HEK293T (cell line): ENCODE measurements at regions not wholly inside any gene's neighbourhood (a gene's known extent, or its start where the extent isn't known, plus 50 kb on each side); places are given as distances from the start of the nearest gene placed in this dataset.
"Not testable (repeated sequence)": the region's sequence is repeated elsewhere in the genome, so short reads cannot be mapped to it uniquely, and the experiment has no call there.

Experiments
- CTCF ChIA-PET: fragments of 350-600 bp; formaldehyde crosslinking; extraction: SDS; loops from one replicate; lab custom pipeline; 2021; ENCODE audit warnings: antibody characterized with exemption, inconsistent platforms; lab: Yijun Ruan, JAX
- POLR2A ChIA-PET: fragments of 350-600 bp; formaldehyde crosslinking; extraction: SDS; loops from one replicate; lab custom pipeline; 2020; ENCODE audit warnings: antibody characterized with exemption, inconsistent platforms; lab: Yijun Ruan, JAX
- DNase-seq: peaks from one replicate; pipeline ENCODE4 v3.0.0; 2012; ENCODE audit warnings: mixed read lengths; ENCODE audit errors: extremely low spot score
- ARNT ChIP-seq: fragments of 450-650 bp; IDR thresholded peaks from 2 replicates; pipeline ENCODE4 v1.6.1; 2017; ENCODE audit warnings: mild to moderate bottlenecking
- BHLHE40 ChIP-seq: fragments of 450-650 bp; IDR thresholded peaks from 2 replicates; pipeline ENCODE4 v1.6.1; 2016; ENCODE audit warnings: mild to moderate bottlenecking, moderate library complexity, borderline replicate concordance
- CTBP1 ChIP-seq: fragments of 450-650 bp; IDR thresholded peaks from 2 replicates; pipeline ENCODE4 v1.6.1; 2016; ENCODE audit warnings: borderline replicate concordance
- ELF4 ChIP-seq: fragments of 450-650 bp; IDR thresholded peaks from 2 replicates; pipeline ENCODE4 v1.6.1; 2017; ENCODE audit warnings: antibody characterized with exemption
- FOXA1 ChIP-seq: fragments of 450-650 bp; IDR thresholded peaks from 2 replicates; pipeline ENCODE4 v1.6.1; 2016; ENCODE audit warnings: mild to moderate bottlenecking
- FOXK2 ChIP-seq: fragments of 450-650 bp; IDR thresholded peaks from 2 replicates; pipeline ENCODE4 v1.6.1; 2016; ENCODE audit warnings: mild to moderate bottlenecking
- FOXM1 ChIP-seq: fragments of 450-650 bp; IDR thresholded peaks from 2 replicates; pipeline ENCODE4 v1.6.1; 2017; ENCODE audit warnings: mild to moderate bottlenecking, borderline replicate concordance
- HDGF ChIP-seq: fragments of 450-650 bp; IDR thresholded peaks from 2 replicates; pipeline ENCODE4 v1.6.1; 2017; ENCODE audit warnings: antibody characterized with exemption, borderline replicate concordance
- L3MBTL2 ChIP-seq: fragments of 450-650 bp; conservative IDR thresholded peaks from 2 replicates; pipeline ENCODE4 v1.6.1; 2016; ENCODE audit warnings: mild to moderate bottlenecking
- LEF1 ChIP-seq: fragments of 450-650 bp; IDR thresholded peaks from 2 replicates; pipeline ENCODE4 v1.6.1; 2017; ENCODE audit warnings: mild to moderate bottlenecking, borderline replicate concordance
- NFRKB ChIP-seq: fragments of 450-650 bp; IDR thresholded peaks from 2 replicates; pipeline ENCODE4 v1.6.1; 2016; ENCODE audit warnings: mild to moderate bottlenecking, moderate library complexity
- SP1 ChIP-seq: fragments of 450-650 bp; IDR thresholded peaks from 2 replicates; pipeline ENCODE4 v1.6.1; 2017
- SUZ12 ChIP-seq: fragments of 450-650 bp; IDR thresholded peaks from 2 replicates; pipeline ENCODE4 v1.6.1; 2016; ENCODE audit warnings: mild to moderate bottlenecking
- TARDBP ChIP-seq: fragments of 450-650 bp; IDR thresholded peaks from 2 replicates; pipeline ENCODE4 v1.6.1; 2016
- ZNF384 ChIP-seq: fragments of 450-650 bp; IDR thresholded peaks from 2 replicates; pipeline ENCODE4 v1.6.1; 2016
- TF ChIP-seq, protein P1 (sequence below): fragments of 450-650 bp; IDR thresholded peaks from 2 replicates; pipeline ENCODE4 v1.6.1; 2016

DNA sequence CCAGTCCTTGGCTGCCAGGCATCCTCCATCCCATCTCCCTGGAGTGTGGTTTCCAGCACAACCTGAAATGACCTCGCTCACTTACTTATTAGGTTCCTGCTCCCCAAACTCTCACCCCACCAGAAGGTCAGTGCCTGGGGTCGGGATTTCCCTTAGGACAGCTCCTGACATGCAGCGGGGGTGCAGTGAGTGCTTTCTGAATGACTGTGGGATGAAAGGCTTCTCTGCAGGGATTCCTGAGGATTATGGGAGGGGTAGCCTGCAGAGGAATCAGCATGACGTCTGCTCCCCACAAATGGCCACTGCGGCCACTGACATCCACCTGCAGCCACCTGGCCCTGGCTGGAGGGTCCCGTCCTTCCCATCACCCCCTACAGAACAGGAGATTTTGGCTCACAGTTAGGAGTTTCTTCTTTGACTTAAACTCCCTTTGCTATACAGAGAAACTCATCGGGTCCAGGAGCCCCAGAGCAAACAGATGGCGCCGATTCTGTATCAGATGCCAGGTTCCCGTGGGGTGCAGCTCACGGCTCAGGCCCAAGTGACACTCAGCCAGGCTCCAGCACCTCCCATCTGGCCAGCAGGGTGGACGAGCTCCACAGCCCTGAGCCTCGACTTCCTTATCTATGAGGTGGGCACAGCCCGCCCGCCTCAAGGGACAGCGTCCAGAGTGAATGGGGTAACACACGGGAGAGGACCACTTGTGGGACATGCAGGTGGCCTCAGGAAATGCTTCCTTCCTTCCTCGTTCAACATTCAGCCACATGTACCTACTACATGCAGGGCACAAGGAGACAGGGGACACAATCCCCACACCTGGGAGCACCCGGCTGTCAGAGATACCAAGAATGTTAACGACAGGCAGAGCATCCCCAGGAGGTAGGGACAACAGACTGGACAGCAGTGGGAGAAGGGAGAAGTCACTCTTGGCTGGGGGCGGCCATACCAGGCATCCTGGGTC is 69.8 kb downstream of the RMI2 start:
- ChIA-PET POLR2A (no interaction called here), CTCF (interaction anchor here (1.2 kb wide), 1 partner anchor 9 kb away, joined by 3 read pairs; no protein-coding TSS in a partner anchor)
- TF ChIP-seq NFRKB (no peak), TARDBP (no peak), FOXM1 (no peak), ZNF384 (no peak), SUZ12 (no peak)
- TF ChIP-seq, protein P1, sequence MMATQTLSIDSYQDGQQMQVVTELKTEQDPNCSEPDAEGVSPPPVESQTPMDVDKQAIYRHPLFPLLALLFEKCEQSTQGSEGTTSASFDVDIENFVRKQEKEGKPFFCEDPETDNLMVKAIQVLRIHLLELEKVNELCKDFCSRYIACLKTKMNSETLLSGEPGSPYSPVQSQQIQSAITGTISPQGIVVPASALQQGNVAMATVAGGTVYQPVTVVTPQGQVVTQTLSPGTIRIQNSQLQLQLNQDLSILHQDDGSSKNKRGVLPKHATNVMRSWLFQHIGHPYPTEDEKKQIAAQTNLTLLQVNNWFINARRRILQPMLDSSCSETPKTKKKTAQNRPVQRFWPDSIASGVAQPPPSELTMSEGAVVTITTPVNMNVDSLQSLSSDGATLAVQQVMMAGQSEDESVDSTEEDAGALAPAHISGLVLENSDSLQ, result no peak
- DNase-seq, result no peak

DNA sequence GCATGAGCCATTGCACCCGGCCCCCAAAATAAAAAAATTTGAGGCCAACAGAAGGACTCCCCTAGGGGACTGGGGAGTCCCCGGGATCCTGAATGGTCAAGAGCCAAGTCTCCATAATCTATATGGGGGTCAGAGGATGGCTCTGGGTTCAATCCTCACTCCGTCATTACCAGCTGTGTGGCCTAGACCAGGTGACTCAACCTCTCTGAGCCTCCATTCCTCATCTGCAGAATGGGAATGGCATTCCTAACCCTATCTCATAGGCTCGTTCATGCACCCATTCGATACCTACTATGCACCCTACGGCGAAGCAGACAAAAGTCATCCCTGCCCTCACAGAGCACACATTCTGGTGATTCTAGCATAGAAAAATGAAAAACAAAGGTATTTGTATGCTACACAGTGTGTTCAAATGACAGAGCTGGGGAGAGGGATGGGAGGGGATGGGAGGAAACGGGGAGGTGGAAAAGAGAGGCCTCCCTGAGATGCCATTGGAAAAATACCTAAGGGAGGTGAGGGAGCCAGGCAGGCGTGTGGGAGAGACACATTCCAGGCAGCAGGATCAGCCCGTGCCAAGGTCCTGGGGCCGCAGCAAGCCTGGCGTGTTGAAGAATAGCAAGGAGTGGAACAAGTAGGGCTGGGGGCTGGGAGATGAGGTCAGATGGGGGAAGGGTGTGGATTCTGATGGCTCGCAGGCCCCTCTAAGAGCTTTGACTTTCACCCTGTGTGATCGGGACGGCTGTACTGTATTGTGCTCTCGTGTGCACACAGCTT is 71.2 kb downstream of the RMI2 start:
- ChIA-PET CTCF (no interaction called here), POLR2A (no interaction called here)
- no peak for DNase-seq
- TF ChIP-seq, protein P1, result no peak

DNA sequence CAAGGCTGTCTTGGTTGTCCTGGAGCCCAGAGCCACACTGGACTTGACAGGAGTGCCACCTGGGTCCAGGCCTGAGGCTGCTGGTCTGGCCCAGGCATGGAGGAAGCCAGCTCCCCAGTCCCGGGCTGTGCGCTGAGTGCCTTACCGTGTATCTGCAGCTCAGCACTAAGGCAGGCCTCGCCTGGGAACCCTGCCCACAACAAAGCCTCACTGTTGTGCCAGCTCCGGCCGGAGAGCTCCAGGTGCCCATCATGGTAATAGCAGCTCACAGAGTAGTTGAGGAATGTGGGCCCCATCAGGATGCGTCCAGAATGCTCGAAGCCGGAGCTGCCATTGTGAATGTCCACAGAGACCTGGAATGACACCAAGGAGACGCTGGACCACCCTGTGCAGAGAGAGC is 72.2 kb downstream of the RMI2 start:
- no peak for DNase-seq
- TF ChIP-seq FOXK2 (no peak), ARNT (no peak), LEF1 (no peak), CTBP1 (no peak), FOXM1 (no peak), FOXA1 (no peak), ELF4 (no peak), BHLHE40 (no peak), NFRKB (no peak), L3MBTL2 (no peak), TARDBP (no peak), ZNF384 (no peak), SP1 (no peak), HDGF (no peak), SUZ12 (no peak)
- TF ChIP-seq, protein P1, result no peak
- ChIA-PET POLR2A (no interaction called here), CTCF (interaction anchor here (0.6 kb wide), 1 partner anchor 535 kb away, joined by 3 read pairs; no protein-coding TSS in a partner anchor)

DNA sequence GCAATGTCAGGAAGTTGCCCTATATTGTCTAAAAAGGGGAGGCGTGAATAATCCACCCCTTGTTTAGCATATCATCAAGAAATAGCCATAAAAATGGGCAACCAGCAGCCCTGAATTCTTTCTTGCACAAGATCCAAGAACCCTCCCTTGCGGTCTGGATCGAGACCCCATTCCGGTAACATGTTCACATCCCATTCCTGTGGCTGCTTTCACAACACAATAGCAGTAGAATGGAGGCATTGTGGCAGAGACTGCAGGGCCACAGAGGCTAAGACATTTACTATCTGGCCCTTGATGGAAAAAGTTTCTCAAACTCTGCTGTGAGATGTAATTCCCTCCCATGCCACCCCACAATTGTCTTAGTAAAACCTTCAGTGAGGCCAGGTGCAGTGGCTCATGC is 73.2 kb downstream of the RMI2 start:
- ChIA-PET CTCF (no interaction called here), POLR2A (interaction anchor here (0.6 kb wide), 1 partner anchor 179 kb away, joined by 3 read pairs; no protein-coding TSS in a partner anchor)
- no peak for DNase-seq
- TF ChIP-seq BHLHE40 (no peak), L3MBTL2 (no peak), LEF1 (no peak), TARDBP (no peak), CTBP1 (no peak), FOXM1 (no peak), SUZ12 (no peak), ELF4 (no peak)
- TF ChIP-seq, protein P1, result no peak

DNA sequence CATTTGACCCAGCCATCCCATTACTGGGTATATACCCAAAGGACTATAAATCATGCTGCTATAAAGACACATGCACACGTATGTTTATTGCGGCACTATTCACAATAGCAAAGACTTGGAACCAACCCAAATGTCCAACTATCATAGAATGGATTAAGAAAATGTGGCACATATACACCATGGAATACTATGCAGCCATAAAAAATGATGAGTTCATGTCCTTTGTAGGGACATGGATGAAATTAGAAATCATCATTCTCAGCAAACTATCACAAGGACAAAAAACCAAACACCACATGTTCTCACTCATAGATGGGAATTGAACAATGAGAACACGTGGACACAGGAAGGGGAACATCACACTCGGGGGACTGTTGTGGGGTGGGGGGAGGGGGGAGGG is 74.8 kb downstream of the RMI2 start:
- DNase-seq, CTCF ChIA-PET, POLR2A ChIA-PET: not testable (repeated sequence)

DNA sequence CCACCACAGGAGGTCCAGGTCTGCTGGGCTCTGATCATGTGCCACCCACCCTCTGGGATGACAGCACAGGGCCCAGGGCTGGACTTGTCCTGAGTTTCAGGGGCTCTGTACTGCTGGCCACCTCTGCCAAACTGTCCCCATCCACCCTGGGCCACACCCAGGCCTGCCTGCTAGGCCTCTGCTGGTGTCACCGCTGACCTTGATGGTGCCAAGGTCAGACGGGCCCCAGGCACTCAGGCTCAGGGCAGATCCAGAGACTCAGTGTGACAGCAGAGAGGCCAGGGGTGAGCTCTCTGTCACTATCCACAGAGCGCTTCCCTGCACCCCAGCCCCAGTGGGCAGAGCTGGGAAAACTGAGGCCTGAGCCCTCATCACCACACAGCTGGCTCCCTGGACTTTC is 75.6 kb downstream of the RMI2 start:
- ChIA-PET CTCF (no interaction called here), POLR2A (no interaction called here)
- TF ChIP-seq HDGF (no peak), SUZ12 (no peak)
- DNase-seq, result no peak
